Right kidney (tissue), 1 donor: ENCODE measurements at regions not wholly inside any gene's neighbourhood (a gene's known extent, or its start where the extent isn't known, plus 50 kb on each side); places are given as distances from the start of the nearest gene placed in this dataset.
"Not testable (repeated sequence)": the region's sequence is repeated elsewhere in the genome, so short reads cannot be mapped to it uniquely, and the experiment has no call there.

ENCODE experiments used
- DNase-seq: peaks from one replicate; pipeline ENCODE4 v3.0.0-alpha.2; 2016

DNA sequence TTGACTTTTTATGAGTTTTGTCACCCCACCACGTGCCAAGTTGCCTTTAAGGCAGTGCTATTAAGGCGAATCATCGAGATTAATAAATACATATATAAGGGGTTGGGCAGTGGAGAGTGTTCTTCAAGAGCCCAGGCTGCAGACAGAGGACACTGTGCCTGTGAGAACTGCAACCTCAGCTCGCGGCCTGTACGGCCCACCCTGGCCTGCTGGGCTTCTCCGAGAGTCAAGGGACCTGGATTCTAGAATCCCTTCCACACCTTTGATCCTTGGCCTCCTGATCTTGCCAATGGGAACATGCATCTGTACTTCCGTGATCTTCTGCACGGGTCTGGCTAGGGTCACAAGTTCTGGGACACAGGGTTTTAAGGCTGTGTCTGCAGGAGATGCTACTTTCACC is 54.5 kb downstream of the IRX5 start:
- no peak for DNase-seq

DNA sequence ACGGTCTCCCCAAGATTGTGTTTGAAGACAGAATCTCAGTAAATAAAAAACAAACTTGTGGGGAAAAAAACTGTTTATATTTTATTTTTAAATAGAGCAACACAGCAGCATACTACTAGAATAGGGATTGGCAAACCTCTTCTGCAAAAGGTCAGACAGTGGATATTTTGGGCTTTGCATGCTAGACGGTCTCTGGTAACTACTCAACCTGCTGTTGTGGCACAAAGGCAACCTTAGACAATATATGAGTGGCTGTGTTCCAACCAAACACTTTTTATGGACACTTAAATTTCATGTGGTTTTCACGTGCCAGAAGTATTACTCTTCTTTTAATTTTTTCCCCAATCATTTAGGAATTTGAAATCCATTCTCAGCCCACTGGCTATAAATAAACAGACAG is 55.0 kb downstream of the IRX5 start:
- no peak for DNase-seq

DNA sequence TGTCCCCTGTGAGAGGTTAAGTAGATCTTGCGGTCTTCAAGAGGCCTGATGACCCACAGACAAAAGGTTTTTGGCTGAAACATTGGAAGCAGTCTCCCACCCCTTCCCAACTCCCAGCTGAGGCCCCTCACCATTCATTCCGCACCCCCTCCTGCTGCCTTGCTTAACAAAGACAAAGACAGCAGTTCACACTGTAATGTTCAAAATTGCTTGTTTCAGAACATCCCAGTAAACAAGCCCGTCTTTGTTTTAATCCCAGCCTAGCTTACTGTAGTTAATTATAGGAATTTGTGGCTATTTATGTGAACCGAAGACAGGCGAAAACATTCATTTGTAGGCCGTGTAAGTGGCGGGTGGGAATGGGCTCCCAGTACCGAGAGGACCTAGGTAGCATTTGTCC is 55.7 kb downstream of the IRX5 start:
- DNase-seq: no peak

DNA sequence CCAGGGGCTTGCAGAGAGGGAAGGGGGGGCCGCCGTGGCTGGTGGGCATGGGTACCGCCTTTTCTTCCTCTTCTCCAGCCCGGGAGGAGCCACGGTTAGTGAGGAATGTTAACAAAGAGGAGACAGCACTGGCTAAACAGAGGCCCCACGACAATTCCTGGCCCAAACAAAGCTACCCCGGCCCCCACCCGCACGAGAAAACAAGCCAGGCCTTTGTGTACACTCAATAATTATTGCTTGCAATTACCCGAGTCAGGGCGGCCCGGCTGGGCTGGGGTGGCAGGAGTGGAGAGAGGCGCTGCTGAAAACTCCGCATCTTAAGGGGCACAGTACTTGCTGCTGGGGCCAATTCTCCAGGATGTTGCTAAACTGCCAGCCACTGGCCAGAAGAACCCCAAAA is 56.4 kb downstream of the IRX5 start:
- no peak for DNase-seq

DNA sequence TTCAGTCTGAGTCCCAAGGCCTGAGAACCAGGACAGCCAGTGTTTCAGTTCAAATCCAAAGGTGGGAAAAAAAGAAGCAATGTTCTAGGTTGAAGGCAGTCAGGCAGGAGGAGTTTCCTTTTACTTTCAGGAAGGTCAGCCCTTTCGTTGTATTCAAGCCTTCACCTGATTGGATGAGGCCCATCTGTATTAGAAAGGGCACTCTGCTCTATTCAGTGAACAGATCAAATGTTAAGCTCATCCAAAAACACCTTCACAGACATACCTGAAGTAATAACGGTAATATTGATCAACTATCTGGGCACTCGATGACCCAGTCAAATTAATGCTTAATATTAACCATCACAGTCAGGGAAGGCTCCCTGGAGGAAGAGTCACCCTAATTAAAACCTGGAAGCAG is 60.9 kb downstream of the IRX5 start:
- DNase-seq: no peak

DNA sequence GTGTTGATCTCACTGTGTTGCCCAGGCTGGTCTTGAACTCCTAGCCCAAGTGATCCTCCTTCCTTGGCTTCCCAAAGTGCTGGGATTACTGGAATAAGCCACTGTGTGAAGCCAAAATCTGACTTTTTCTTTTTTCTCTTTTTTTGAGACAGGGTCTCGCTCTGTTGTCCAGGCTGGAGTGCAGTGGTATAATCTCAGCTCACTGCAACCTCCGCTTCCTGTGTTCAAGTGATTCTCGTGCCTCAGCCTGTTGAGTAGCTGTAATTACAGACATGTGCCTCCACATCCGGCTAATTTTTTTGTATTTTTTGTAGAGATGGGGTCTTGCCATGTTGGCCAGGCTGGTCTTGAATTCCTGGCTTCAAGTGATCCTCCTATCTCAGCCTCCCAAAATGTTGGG is 61.3 kb downstream of the IRX5 start:
- DNase-seq: not testable (repeated sequence)

DNA sequence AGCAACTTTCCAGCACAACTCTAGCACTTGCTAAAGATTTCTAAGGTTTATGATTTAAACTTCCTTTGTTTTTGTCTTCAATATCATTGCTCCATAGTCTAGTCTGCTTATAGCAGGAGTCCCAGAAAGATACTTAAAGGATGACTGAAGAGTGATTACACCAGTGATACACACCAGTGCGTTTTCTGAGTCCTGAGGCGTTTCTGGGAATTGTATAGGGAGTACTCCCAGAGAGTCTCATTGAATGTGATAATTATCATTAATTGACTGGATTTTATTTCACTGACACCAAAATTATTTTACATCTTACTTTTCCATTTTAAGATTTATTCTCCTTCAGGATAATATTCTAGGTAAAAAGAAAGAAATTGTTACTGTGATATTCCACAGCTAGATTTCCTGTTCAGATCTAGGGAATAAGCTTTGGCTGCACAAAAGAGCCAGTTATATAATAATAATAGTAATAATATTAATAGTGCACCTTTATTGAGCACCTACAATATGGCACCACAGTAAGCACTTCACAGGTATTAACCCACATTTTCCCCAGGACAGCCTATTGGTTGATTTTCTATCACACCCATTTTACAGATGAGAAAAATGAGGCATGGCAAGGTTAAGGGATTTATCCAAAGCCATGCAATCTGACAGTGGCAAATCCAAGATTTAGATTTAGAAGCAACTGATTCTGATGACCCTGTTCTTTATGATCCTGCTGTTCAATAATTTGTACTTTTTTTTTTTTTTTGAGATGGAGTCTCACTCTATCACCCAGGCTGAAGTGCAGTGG is 62.6 kb downstream of the IRX5 start:
- no peak for DNase-seq

DNA sequence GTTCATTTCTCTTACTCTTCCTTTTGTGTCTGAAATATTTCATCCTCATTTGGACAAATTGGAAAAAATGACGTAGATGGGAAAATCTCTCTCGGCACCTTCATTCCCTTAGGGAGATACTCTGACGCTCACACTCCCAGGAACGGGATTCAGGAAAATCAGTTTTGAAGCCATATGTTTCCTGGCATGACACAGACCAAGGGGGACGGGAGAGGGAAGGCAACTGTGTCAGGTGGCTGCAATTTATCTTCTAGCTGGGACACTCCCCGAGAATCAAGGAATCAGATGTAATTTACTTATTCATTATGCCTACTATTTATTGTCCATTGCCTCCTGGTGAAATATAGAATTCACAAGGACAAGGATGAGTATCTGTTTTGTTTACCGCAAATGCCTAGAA is 65.5 kb downstream of the IRX5 start:
- DNase-seq: no peak

DNA sequence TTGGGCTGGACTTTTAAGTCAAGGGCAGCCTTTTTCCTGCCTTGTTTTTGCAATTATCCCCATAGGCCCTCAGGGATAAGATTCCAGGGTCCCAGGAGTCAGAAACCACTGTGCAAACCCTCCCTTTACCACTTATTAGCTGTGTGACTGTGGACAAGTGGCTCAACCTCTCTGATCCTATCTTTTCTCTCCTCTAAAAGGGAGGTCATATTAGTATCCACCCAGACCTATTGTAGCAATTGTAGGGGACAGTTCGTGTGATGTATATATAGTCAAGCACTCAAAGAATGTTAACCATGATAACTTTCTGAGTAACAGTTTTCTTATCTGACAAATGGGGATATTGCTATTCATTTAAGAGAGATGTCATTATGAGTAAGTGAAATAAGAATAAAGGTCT is 68.2 kb downstream of the IRX5 start:
- no peak for DNase-seq

DNA sequence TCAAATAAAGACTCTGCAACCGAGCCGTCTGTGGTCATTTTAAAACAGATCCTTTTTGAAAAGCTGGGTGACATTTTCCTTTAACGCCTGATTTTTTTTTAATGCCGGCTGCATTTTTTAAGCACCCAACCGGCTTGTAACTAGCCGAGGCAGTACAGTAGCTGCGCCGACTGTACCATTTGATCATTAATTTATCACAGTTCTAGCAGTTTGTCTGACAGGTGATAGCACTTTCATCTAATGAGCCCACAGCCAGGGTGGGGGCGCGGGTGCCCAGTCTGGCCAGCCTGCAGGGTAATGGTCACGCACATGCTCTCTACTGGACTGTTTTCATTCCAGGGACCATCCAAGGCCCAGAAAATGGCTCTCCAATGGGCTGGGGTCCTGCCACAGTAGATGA is 68.8 kb downstream of the IRX5 start:
- DNase-seq: no peak

DNA sequence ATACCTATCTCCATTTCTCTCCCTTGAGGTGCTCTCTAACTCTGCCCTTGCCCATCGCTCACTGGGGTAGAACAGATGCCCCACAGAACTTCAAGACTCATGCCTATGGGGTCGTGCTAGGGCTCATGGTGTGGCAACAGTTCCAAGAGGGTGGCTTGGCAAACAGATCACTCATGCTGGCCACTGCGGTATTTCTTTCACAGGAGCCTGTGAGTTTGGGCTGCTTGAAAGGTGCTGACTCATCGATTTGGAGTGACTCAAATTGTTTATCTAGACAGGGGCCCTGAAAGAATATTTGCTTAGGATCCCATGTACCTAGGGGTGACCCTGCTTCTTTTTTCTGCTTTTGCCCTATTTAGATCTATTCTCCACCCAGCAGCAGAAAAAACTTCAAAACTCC is 69.9 kb downstream of the IRX5 start:
- DNase-seq: no peak

DNA sequence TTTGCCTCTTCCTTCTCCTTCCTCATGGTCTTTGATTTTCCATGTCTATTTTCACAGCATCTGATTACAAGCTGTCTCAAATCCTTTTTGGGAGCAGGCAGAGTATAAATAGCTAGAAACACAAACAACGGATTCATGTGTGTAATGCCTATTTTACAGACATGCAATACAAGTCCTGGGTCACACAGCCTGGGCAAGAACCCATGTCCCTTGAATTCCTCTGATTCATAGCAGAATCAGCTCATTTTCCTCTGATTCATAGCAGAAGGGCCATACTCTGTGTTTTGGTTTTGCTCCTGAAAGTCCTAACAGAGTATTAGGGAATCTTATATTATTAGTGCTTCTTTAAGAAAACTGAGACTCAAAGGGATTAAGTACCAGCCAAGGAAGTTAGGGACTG is 71.3 kb downstream of the IRX5 start:
- DNase-seq: no peak

DNA sequence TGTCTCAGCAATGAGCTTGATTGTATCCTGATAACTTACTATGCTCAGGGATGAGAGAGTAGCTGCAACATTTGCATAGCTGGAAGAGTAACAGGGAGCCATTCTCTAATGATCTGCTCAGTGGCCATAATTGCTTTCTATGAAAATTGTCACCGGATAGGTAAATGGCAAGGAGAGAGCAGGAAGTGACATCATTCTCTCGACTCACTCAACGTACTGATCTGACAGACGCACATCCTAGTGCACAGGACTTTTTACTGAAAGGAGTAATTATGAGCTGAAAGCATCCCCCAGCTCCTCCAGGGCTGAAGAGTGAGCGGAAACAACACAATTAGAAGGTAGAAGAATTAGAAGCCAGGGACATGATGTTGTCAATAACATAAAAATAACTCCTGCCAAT is 71.8 kb downstream of the IRX5 start:
- DNase-seq: no peak

DNA sequence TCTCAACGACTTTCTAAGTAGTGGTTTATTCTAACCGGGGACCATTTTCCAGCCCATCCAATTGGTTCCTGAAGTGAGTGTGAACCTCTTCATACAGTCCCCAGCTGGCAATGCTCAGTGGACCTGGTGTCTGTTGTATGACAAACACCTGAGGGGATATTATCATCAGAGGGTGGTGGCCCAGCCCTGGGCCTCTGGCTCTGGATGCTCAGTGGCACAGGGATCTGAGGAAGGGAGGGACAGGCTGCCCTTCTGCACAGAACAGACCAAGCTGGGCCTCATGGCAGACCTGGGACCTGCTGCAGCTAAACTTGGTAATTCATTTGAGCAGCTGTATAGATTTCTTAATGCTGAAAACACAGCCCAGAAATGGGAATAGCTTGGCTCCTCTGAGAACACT is 72.6 kb downstream of the IRX5 start:
- no peak for DNase-seq

DNA sequence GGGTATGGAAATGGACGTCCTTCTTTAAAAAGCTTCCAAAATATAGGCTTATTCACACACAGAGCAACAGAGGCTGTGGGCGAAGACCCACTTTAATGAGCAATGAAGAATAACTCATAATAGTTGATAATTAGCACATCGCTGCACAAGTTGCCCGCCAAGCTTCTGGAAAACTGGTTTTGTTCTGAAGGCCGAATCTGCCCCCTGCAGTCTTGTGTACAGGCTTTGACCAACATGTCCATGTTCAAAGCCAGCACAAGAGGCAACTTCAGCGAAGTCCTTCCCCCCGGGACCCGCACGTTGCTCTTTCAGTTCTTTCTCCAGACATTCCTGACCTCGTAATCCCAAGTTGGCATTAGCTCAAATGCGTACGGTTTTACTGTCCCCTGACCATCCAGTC is 73.3 kb downstream of the IRX5 start:
- no peak for DNase-seq

DNA sequence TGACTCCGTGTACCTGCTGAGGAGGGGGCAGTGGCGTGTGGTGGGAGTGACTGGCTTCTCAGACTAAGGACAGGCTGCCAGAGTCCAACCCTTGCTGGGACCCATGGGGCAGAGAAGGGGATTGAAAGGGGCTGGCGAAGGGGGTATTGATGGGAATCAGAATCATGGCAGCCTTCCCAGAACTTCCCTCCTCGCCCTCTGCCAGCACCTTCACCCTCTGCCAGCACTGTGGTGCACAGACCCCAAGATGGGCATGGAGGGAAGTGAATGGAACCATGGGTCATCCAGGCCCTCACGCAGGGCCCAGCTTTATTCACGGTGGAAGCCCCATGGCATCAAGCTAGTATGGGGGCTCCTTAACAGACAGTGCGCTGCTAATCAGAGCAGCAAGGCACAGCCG is 76.8 kb downstream of the IRX5 start:
- no peak for DNase-seq

DNA sequence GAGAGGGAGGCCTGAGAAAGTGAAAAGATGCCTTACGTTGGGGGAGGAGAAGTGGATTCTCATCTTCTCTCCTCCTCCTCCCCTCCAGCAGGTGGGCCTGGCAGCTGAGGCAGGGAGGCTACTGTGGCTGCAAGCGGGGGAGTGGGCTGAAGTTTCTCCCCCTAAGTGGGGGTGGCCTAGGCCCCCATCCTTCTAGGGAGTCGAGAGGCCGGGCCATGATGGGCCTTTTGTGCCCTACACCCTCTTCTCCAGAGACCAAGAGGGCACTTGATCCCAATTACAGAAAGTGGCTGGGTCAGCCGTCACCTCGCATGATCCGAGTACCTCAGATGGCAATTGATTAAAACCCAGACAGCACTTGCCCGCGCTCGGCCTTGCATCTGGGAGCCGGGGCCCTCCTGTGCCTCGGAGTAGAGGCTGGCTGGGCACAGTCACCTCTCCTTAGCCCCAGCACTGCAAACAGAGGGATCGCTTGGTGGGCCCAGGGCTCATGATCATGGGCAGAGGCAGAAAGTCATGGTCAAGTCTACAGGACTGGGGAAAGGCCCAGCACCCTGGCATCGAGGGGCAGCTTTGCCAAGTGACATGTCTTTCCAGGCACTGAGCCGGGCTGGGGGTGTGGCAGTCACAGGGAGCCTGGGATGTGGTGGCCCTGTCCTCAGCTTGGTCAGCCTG is 78.3 kb downstream of the IRX5 start:
- DNase-seq: no peak

DNA sequence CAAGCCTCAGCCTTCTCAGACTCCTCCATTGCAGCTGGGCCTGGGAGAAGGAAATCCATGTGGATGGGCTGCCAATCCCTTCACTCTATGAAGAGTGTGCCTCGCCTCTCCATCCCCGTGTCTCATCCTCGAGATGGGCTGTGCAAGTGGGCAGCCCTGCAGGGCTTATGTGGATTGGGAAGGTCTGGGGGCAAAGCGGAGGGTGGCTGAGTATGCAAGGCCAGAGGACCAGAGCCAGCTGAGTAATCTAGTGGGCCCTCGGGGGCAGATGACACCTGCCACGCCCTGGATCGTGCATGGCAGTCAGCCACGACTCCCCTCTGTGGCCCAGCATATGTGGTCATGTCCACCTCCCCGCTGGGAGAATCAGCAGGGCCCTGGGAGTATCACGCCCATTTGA is 78.9 kb downstream of the IRX5 start:
- DNase-seq: no peak

DNA sequence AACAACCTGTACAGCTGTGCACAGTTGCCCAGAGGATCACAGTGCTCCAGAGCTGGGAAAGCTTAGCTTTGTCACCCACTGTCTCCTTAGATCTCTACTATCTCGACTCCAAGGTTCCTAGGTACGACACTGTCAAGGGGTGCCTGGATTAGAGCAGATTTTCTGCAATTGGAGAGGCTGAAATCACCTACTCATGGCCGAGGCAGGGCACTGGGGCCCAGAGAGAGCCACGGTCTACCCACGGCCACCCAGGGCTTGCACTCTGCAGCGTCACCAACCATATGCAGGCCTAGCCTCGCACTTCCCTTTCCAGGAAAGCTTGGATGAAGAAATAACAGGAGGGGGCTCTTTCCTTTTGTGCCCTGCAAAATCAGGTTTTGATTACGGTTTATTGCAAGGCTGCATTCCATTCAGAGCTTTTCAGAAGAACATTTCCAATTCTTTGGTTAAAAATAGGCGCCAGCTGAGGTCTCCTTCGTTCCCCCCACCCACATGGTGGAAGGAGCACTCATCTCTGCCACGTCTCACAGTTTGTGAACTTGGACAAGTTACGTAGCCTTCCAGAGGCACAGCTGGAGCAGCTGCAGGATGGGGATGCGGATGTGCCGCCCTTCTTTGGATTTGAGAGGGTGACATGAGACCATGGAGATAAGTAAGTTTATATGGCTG is 80.0 kb downstream of the IRX5 start:
- no peak for DNase-seq

DNA sequence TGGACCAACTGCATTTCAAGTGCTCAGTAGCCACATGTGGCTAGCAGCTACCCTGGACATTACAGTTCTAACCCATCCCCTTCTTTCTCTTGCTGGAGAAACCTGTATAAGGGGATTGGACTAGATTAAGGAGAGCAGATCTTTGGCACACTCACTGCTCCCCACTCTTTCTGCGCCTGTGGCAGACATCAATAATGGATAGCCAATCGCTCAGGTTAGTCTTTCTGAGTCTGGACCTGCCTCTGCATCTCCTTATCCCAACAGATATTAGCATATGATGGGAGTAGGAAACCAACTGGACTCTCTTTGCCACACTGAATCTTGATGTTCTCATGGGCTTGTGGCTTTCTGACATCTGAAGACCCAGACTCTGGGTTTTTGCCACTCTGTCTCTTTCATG is 81.7 kb downstream of the IRX5 start:
- DNase-seq: no peak

DNA sequence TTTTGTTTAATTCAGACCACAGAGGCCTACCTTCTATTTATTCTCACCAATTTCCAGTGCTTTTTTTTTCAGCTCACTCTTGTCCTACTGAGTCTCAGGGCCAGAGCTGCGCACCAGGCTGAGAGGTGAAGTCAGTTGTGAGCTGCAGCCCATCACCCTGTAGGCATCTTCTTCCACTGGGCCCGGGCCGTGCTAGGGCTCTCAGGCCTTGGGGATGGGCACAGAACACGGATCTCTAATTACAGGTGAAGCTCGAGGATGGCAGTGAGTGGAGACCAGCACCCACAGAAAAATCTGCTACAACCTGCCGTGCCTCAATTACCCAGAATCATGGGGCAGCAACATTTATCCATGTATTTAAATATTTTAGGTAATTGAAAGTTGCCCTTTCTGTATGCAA is 82.1 kb downstream of the IRX5 start:
- DNase-seq: no peak

DNA sequence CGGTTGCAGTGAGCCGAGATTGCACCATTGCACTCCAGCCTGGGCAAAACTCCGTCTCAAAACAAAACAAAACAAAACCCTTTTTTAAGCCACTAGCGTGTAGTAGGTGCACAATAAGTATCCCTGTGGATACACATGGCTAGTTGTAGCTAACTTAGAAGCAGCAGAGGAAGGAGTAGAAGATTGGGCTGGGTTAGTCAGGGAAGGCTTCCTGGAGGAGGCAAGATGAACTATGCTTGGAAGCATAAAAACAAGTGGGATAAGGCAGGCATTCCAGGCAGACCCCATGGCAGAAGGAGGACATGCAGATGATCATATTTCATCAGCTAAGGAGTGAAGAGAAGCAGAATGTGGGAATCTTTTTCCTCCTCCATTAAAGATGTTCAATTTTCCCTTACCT is 83.4 kb downstream of the IRX5 start:
- no peak for DNase-seq

DNA sequence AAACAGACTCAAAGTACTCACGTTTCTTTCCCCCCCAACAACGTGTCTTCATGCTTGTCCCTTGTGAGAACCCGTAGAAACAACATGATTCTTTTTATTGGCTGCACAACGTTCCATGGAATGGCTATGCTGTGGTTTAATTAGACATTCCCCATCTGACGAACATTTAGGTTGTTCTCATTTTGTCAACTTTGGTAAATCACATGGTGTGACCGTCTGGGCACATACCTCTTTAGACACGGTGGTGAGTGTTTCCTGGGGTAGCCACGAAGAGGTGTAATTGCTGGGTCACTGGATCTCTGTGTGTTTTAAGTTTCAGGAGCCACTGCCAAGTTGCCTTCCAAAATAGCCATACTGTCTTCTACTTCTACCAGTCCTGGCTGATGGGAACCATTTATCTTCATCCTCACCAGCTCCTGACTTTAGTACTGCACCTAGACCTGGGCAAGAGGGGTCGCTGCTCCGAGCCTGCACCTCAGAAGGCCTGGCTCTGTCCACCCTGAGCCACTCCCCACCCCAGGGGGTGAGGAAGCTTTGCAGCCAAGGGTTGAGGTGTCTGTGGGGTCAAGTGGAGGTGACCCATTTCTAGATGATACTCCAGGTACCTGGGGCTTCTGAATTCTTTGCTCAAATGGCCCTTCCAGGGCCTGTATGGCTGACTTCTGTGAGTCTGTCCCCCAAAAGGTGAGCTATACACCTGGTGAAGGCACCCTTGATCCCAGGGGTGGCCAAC is 84.7 kb downstream of the IRX5 start:
- no peak for DNase-seq
